GM12891 (cell line): ENCODE measurements at regions not wholly inside any gene's neighbourhood (a gene's known extent, or its start where the extent isn't known, plus 50 kb on each side); places are given as distances from the start of the nearest gene placed in this dataset.

ENCODE experiments used
- DNase-seq: peaks from one replicate; pipeline ENCODE4 v3.0.0; 2011; ENCODE audit warnings: low spot score; ENCODE audit not compliant: insufficient read length
- FAIRE-seq: peaks from 2 replicates; lab custom pipeline; 2011; peaks lifted over from hg19 to GRCh38; lab: Jason Lieb, UNC
- PAX5 ChIP-seq: IDR thresholded peaks from 2 replicates; pipeline ENCODE4 v1.6.1; 2011; ENCODE audit warnings: low read length, moderate library complexity, mild to moderate bottlenecking; ENCODE audit not compliant: insufficient read depth, severe bottlenecking
- POLR2A ChIP-seq: IDR thresholded peaks from 2 replicates; pipeline ENCODE4 v1.6.1; 2011; ENCODE audit warnings: low read depth, low read length, control low read depth
- POLR2AphosphoS5 ChIP-seq: IDR thresholded peaks from 2 replicates; pipeline ENCODE4 v1.6.1; 2011; ENCODE audit warnings: low read depth, low read length, control low read depth
- POU2F2 ChIP-seq: IDR thresholded peaks from 2 replicates; pipeline ENCODE4 v1.6.1; 2011; ENCODE audit warnings: low read depth, mild to moderate bottlenecking, control low read depth, low read length, moderate library complexity
- SPI1 ChIP-seq: IDR thresholded peaks from 2 replicates; pipeline ENCODE4 v1.6.1; 2011; ENCODE audit warnings: low read depth, low read length, control low read depth
- TAF1 ChIP-seq: IDR thresholded peaks from 2 replicates; pipeline ENCODE4 v1.6.1; 2011; ENCODE audit warnings: low read depth, low read length, control low read depth

- no peak for DNase-seq
- FAIRE-seq: no peak
- TF ChIP-seq POLR2AphosphoS5: no peak
- no peak for TF ChIP-seq PAX5
- TF ChIP-seq POU2F2: no peak
- no peak for TF ChIP-seq POLR2A
- no peak for TF ChIP-seq TAF1
- TF ChIP-seq SPI1: no peak
Observed at GRCh38 chrY:8335299-8335835, 1001.9 kb upstream of the TSPY4 start.

- FAIRE-seq (no peak), DNase-seq (no peak)
- TF ChIP-seq TAF1 (no peak), POU2F2 (no peak), POLR2AphosphoS5 (no peak), SPI1 (no peak), POLR2A (no peak), PAX5 (no peak)
Observed at GRCh38 chrY:8336112-8336774, 1001.0 kb upstream of the TSPY4 start.

- FAIRE-seq (no peak), DNase-seq (no peak)
- no peak for TF ChIP-seq PAX5
- TF ChIP-seq POLR2A: no peak
- no peak for TF ChIP-seq SPI1
Observed at GRCh38 chrY:8341000-8341399, 996.3 kb upstream of the TSPY4 start.

GRCh38 chrY:8342173-8342572, 995.1 kb upstream of the TSPY4 start:
- TF ChIP-seq PAX5 (no peak), POLR2A (no peak), POU2F2 (no peak), POLR2AphosphoS5 (no peak), SPI1 (no peak), TAF1 (no peak)
- DNase-seq (no peak), FAIRE-seq (no peak)

GRCh38 chrY:8351241-8351640, 986.0 kb upstream of the TSPY4 start:
- DNase-seq: no peak
- TF ChIP-seq PAX5 (no peak), POLR2AphosphoS5 (no peak), SPI1 (no peak), TAF1 (no peak), POU2F2 (no peak), POLR2A (no peak)
- no peak for FAIRE-seq

GRCh38 chrY:8352201-8352600, 985.1 kb upstream of the TSPY4 start:
- DNase-seq: no peak
- FAIRE-seq: no peak
- TF ChIP-seq PAX5: no peak
- no peak for TF ChIP-seq POLR2A
- no peak for TF ChIP-seq POU2F2
- TF ChIP-seq POLR2AphosphoS5: no peak
- no peak for TF ChIP-seq SPI1
- TF ChIP-seq TAF1: no peak

- DNase-seq (no peak), FAIRE-seq (no peak)
- TF ChIP-seq POU2F2: no peak
- no peak for TF ChIP-seq POLR2A
- no peak for TF ChIP-seq SPI1
Observed at GRCh38 chrY:8358161-8358560, 979.1 kb upstream of the TSPY4 start.

GRCh38 chrY:8361715-8362114, 975.5 kb upstream of the TSPY4 start:
- FAIRE-seq: no peak
- no peak for DNase-seq
- TF ChIP-seq PAX5 (no peak), POLR2A (no peak), TAF1 (no peak), POLR2AphosphoS5 (no peak), SPI1 (no peak), POU2F2 (no peak)

GRCh38 chrY:8377491-8377890, 959.8 kb upstream of the TSPY4 start:
- DNase-seq: no peak
- no peak for FAIRE-seq
- TF ChIP-seq TAF1 (no peak), POLR2AphosphoS5 (no peak), PAX5 (no peak)

- TF ChIP-seq POU2F2: no peak
- TF ChIP-seq POLR2A: no peak
- TF ChIP-seq SPI1: no peak
- no peak for TF ChIP-seq PAX5
- TF ChIP-seq POLR2AphosphoS5: no peak
- no peak for TF ChIP-seq TAF1
- FAIRE-seq: no peak
Observed at GRCh38 chrY:8379800-8380199, 957.5 kb upstream of the TSPY4 start.

GRCh38 chrY:8381425-8381824, 955.8 kb upstream of the TSPY4 start:
- DNase-seq (no peak), FAIRE-seq (no peak)
- TF ChIP-seq POU2F2: no peak
- no peak for TF ChIP-seq POLR2AphosphoS5
- TF ChIP-seq POLR2A: no peak
- TF ChIP-seq SPI1: no peak
- TF ChIP-seq PAX5: no peak
- no peak for TF ChIP-seq TAF1

More at GRCh38 chrY:8379800-8380199, 957.5 kb upstream of the TSPY4 start:
- no peak for DNase-seq
